GM12878 (cell line): ENCODE measurements at regions not wholly inside any gene's neighbourhood (a gene's known extent, or its start where the extent isn't known, plus 50 kb on each side); places are given as distances from the start of the nearest gene placed in this dataset.
"Not testable (repeated sequence)": the region's sequence is repeated elsewhere in the genome, so short reads cannot be mapped to it uniquely, and the experiment has no call there.

ENCODE experiments used
- ATAC-seq: fragments of 200-7000 bp; cut with Tn5 transposase; 3 replicates; pipeline ENCODE4 v1.9.1; 2020; ENCODE audit warnings: mild to moderate bottlenecking, moderate library complexity
- BruUV-seq: library from RNA; stranded (reverse); fragments of 400-500 nt; replicated peaks from 2 replicates; lab custom pipeline; 2021; lab: Mats Ljungman, UMichigan
- CTCF ChIA-PET: fragments of 300-600 bp; sonication (Branson Sonifier 250); formaldehyde crosslinking; extraction: SDS; loops from one replicate; lab custom pipeline; 2021; ENCODE audit warnings: inconsistent platforms; lab: Yijun Ruan, JAX
- POLR2A ChIA-PET: fragments of 350-600 bp; formaldehyde crosslinking; extraction: SDS; loops from one replicate; lab custom pipeline; 2021; ENCODE audit warnings: inconsistent platforms; lab: Charles Lee
- RAD21 ChIA-PET: fragments of 300-600 bp; sonication (Branson Sonifier 250); formaldehyde crosslinking; loops from one replicate; lab custom pipeline; 2023; ENCODE audit warnings: antibody characterized with exemption; ENCODE audit not compliant: unreplicated experiment; lab: Charles Lee
- SMC1A ChIA-PET: fragments of 300-600 bp; sonication (Branson Sonifier 250); formaldehyde crosslinking; loops from one replicate; lab custom pipeline; 2023; ENCODE audit not compliant: unreplicated experiment, uncharacterized antibody; lab: Charles Lee
- DNase-seq: peaks from one replicate; pipeline ENCODE4 v3.0.0-alpha.2; 2011; ENCODE audit warnings: low read depth, low spot score
- FAIRE-seq: peaks from 3 replicates; lab custom pipeline; 2011; peaks lifted over from hg19 to GRCh38; lab: Jason Lieb, UNC
- H2AFZ ChIP-seq: 2 replicates; pipeline ENCODE4 v1.6.0; 2011; ENCODE audit warnings: low read depth, low read length, control low read depth; ENCODE audit not compliant: control insufficient read depth
- H3K27ac ChIP-seq: 2 replicates; pipeline ENCODE4 v1.5.1; 2011; ENCODE audit warnings: control low read depth; ENCODE audit not compliant: control insufficient read depth, insufficient read depth
- H3K27me3 ChIP-seq, 2 experiments: replicated peaks in 1 of 2; 2 replicates each; pipeline versions ENCODE4 v1.6.0 to v1.6.1; 2011; ENCODE audit warnings: low read length in 1 of 2; ENCODE audit not compliant: control insufficient read depth in 2 of 2, insufficient read depth in 2 of 2
- H3K36me3 ChIP-seq, 2 experiments: 2 replicates each; pipeline ENCODE4 v1.5.1; 2011; ENCODE audit warnings: low read length in 1 of 2; ENCODE audit not compliant: control insufficient read depth in 2 of 2, insufficient read depth in 2 of 2
- H3K4me1 ChIP-seq: 2 replicates; pipeline ENCODE4 v1.6.1; 2011; ENCODE audit warnings: mild to moderate bottlenecking, low read length, moderate library complexity, mixed read lengths; ENCODE audit not compliant: control insufficient read depth, insufficient read depth
- H3K4me2 ChIP-seq: 2 replicates; pipeline ENCODE4 v1.6.0; 2011; ENCODE audit warnings: control low read depth; ENCODE audit not compliant: control insufficient read depth, insufficient read depth
- H3K4me3 ChIP-seq: fragments of 200-600 bp; sonication (generic); 2 replicates; pipeline ENCODE4 v1.5.1; 2016
- H3K79me2 ChIP-seq: 2 replicates; pipeline ENCODE4 v1.6.0; 2011; ENCODE audit warnings: low read length; ENCODE audit not compliant: control insufficient read depth, insufficient read depth
- H3K9ac ChIP-seq: 2 replicates; pipeline ENCODE4 v1.8.0; 2011; ENCODE audit warnings: low read length, control low read depth, mixed read lengths; ENCODE audit not compliant: control insufficient read depth, insufficient read depth
- H3K9me3 ChIP-seq: replicated peaks from 3 replicates; pipeline ENCODE4 v1.5.1; 2011; ENCODE audit warnings: mild to moderate bottlenecking, low read length; ENCODE audit not compliant: control insufficient read depth, insufficient read depth
- H4K20me1 ChIP-seq: 2 replicates; pipeline ENCODE4 v1.6.0; 2011; ENCODE audit not compliant: control insufficient read depth, insufficient read depth
- ATF7 ChIP-seq: fragments of 450-650 bp; IDR thresholded peaks from 2 replicates; pipeline ENCODE4 v1.6.1; 2016; ENCODE audit warnings: low read depth, mild to moderate bottlenecking
- BRCA1 ChIP-seq: IDR thresholded peaks from 2 replicates; pipeline ENCODE4 v1.6.1; 2011; ENCODE audit warnings: low read depth, low read length, improper control_type of control experiment
- EGR1 ChIP-seq, 2 experiments: IDR thresholded peaks; 1 replicate in 1 of 2; 2 replicates in 1 of 2; pipeline ENCODE4 v1.6.1; 2011 to 2012; ENCODE audit warnings: low read depth in 2 of 2, low read length in 2 of 2, borderline replicate concordance in 1 of 2, mild to moderate bottlenecking in 1 of 2, moderate library complexity in 1 of 2
- ETV6 ChIP-seq, 2 experiments: fragments of 450-650 bp in 1 of 2; IDR thresholded peaks in 1 of 2; conservative IDR thresholded peaks in 1 of 2; 2 replicates each; pipeline ENCODE4 v1.6.1; 2014; ENCODE audit warnings: antibody characterized with exemption in 1 of 2, borderline replicate concordance in 1 of 2, low read depth in 1 of 2, mild to moderate bottlenecking in 1 of 2, moderate library complexity in 1 of 2
- GATAD2B ChIP-seq: fragments of 450-650 bp; conservative IDR thresholded peaks from 2 replicates; pipeline ENCODE4 v1.6.1; 2017; ENCODE audit warnings: low read depth, mild to moderate bottlenecking, moderate library complexity
- HCFC1 ChIP-seq: fragments of 150-350 bp; IDR thresholded peaks from 2 replicates; pipeline ENCODE4 v1.6.1; 2014; ENCODE audit warnings: low read length
- IKZF1 ChIP-seq: fragments of 450-650 bp; conservative IDR thresholded peaks from 2 replicates; pipeline ENCODE4 v1.6.1; 2017; ENCODE audit warnings: antibody characterized with exemption, mild to moderate bottlenecking
- PBX3 ChIP-seq: IDR thresholded peaks from 2 replicates; pipeline ENCODE4 v1.6.1; 2011; ENCODE audit warnings: mild to moderate bottlenecking, low read depth, low read length, moderate library complexity; ENCODE audit not compliant: insufficient replicate concordance
- RAD21 ChIP-seq: IDR thresholded peaks from 2 replicates; pipeline ENCODE4 v1.6.1; 2011; ENCODE audit warnings: mild to moderate bottlenecking, low read depth, low read length, moderate library complexity; ENCODE audit not compliant: insufficient read depth
- RELB ChIP-seq: fragments of 450-650 bp; IDR thresholded peaks from 2 replicates; pipeline ENCODE4 v1.6.1; 2017; ENCODE audit warnings: low read depth, mild to moderate bottlenecking, moderate library complexity
- RUNX3 ChIP-seq: IDR thresholded peaks from 2 replicates; pipeline ENCODE4 v1.6.1; 2012; ENCODE audit warnings: low read length, inconsistent platforms
- SIX5 ChIP-seq: IDR thresholded peaks from 2 replicates; pipeline ENCODE4 v1.6.1; 2011; ENCODE audit warnings: mild to moderate bottlenecking, low read depth, low read length, moderate library complexity; ENCODE audit not compliant: severe bottlenecking
- SMAD5 ChIP-seq: IDR thresholded peaks from 2 replicates; pipeline ENCODE4 v1.6.1; 2016; ENCODE audit warnings: antibody characterized with exemption, low read depth
- YY1 ChIP-seq: IDR thresholded peaks from 2 replicates; pipeline ENCODE4 v1.6.1; 2011; ENCODE audit warnings: low read depth, mild to moderate bottlenecking, low read length
- WGBS: methylation state at CpG from one replicate; pipeline ENCODE4 v1.1.6; 2016; ENCODE audit warnings: low lambda C conversion rate; ENCODE audit not compliant: insufficient replicate concordance, insufficient coverage; ENCODE audit errors: missing lambda C conversion rate; 5-methylcytosine and 5-hydroxymethylcytosine counted together
- in situ Hi-C: fragments of 300-500 bp; cut with MboI; formaldehyde crosslinking; loops from 9 replicates; pipeline ENCODE4 v1.14.3; 2018; ENCODE audit warnings: mixed read lengths
- intact Hi-C: fragments of 100-400 bp; cut with micrococcal nuclease; formaldehyde crosslinking; loops from one replicate; pipeline ENCODE4 v1.14.2; 2022; ENCODE audit not compliant: unreplicated experiment
- TF ChIP-seq, protein P1 (sequence below): IDR thresholded peaks from 2 replicates; pipeline ENCODE4 v1.6.1; 2012; ENCODE audit warnings: low read length, inconsistent platforms

- BruUV-seq, result no TSS peak
- no peaks in the 10 kb centered on the region for H3K4me1 ChIP-seq
- H3K79me2 ChIP-seq, result no peaks in the 10 kb centered on the region
- H3K27me3 ChIP-seq, result no peaks in the 10 kb centered on the region
- no peak overlapping the region for H3K9ac ChIP-seq
- TF ChIP-seq RUNX3, result no peak
- TF ChIP-seq SMAD5, result no peak
- no peak for TF ChIP-seq EGR1 (IDR thresholded peaks at IDR 0.05; ENCODE audit: borderline replicate concordance in 1 of 2, low read depth in 2 of 2, low read length in 2 of 2)
- TF ChIP-seq ATF7, result no peak
- TF ChIP-seq, protein P1, sequence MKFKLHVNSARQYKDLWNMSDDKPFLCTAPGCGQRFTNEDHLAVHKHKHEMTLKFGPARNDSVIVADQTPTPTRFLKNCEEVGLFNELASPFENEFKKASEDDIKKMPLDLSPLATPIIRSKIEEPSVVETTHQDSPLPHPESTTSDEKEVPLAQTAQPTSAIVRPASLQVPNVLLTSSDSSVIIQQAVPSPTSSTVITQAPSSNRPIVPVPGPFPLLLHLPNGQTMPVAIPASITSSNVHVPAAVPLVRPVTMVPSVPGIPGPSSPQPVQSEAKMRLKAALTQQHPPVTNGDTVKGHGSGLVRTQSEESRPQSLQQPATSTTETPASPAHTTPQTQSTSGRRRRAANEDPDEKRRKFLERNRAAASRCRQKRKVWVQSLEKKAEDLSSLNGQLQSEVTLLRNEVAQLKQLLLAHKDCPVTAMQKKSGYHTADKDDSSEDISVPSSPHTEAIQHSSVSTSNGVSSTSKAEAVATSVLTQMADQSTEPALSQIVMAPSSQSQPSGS, result no peak
- TF ChIP-seq HCFC1, result no peak
- no peak for TF ChIP-seq RAD21
- TF ChIP-seq IKZF1, result no peak
- TF ChIP-seq YY1, result no peak
- TF ChIP-seq SIX5, result no peak
- no peak for TF ChIP-seq RELB
- TF ChIP-seq GATAD2B, result no peak
- no peak for TF ChIP-seq ETV6 (conservative IDR thresholded peaks at IDR 0.05 in 1 of 2, IDR thresholded peaks at IDR 0.05 in 1 of 2; ENCODE audit: borderline replicate concordance in 1 of 2, low read depth in 1 of 2)
- no peak for TF ChIP-seq BRCA1
- TF ChIP-seq PBX3, result no peak
- intact Hi-C loops (no loop called here), in situ Hi-C loops (no loop called here)
- FAIRE-seq (no peak), ATAC-seq (no peak), DNase-seq (no peak)
- H2AFZ ChIP-seq, result no peak overlapping the region
- H3K27ac ChIP-seq, result no peak overlapping the region
- WGBS, result 62% methylated on average over 1 of the region's 1 CpG
- RAD21 ChIA-PET, result no interaction called here
- no peak overlapping the region for H3K4me3 ChIP-seq
- H3K36me3 ChIP-seq, result no peaks in the 10 kb centered on the region
- H4K20me1 ChIP-seq, result no peaks in the 10 kb centered on the region
- SMC1A ChIA-PET, result interaction anchor here (0.6 kb wide), 1 partner anchor 1553 kb away, joined by 3 read pairs; no protein-coding TSS in a partner anchor
- CTCF ChIA-PET, result no interaction called here
- H3K9me3 ChIP-seq, result no peaks in the 10 kb centered on the region
- no peak overlapping the region for H3K4me2 ChIP-seq
- POLR2A ChIA-PET, result no interaction called here
These were observed 593.8 kb upstream of the PCDH7 start for GRCh38 chr4:30126351-30126750.

GRCh38 chr4:30148828-30149227 is 571.3 kb upstream of the PCDH7 start:
- 22% methylated on average over 5 of the region's 5 CpGs for WGBS
- BruUV-seq, in situ Hi-C loops: not testable (repeated sequence)

More at GRCh38 chr4:30148828-30149227, 571.3 kb upstream of the PCDH7 start:
- POLR2A ChIA-PET, H3K36me3 ChIP-seq, H3K4me3 ChIP-seq, H3K9ac ChIP-seq, H3K27ac ChIP-seq, H3K79me2 ChIP-seq, intact Hi-C loops, SMC1A ChIA-PET, ATAC-seq, RAD21 ChIA-PET, FAIRE-seq, CTCF ChIA-PET, H2AFZ ChIP-seq, DNase-seq, H4K20me1 ChIP-seq, H3K4me2 ChIP-seq, H3K4me1 ChIP-seq, H3K27me3 ChIP-seq, H3K9me3 ChIP-seq: not testable (repeated sequence)
